Thyroid gland (tissue), 4 donors: ENCODE measurements at regions not wholly inside any gene's neighbourhood (a gene's known extent, or its start where the extent isn't known, plus 50 kb on each side); places are given as distances from the start of the nearest gene placed in this dataset.

ENCODE experiments used
- POLR2A ChIP-seq, 2 donors: fragments of 450-650 bp; IDR thresholded peaks; one replicate each; pipeline ENCODE4 v1.6.1; 2017; ENCODE audit warnings: antibody characterized with exemption in 2 of 2, mild to moderate bottlenecking in 2 of 2, moderate library complexity in 1 of 2
- TF ChIP-seq, protein P1 (sequence below), 6 experiments: fragments of 200-600 bp in 3 of 6; fragments of 450-650 bp in 3 of 6; sonication (generic) in 3 of 6; IDR thresholded peaks; one replicate each; pipeline ENCODE4 v1.5.1; 2016 to 2019; ENCODE audit warnings: antibody characterized with exemption in 6 of 6, mild to moderate bottlenecking in 2 of 6, inconsistent platforms in 1 of 6, moderate library complexity in 1 of 6

DNA sequence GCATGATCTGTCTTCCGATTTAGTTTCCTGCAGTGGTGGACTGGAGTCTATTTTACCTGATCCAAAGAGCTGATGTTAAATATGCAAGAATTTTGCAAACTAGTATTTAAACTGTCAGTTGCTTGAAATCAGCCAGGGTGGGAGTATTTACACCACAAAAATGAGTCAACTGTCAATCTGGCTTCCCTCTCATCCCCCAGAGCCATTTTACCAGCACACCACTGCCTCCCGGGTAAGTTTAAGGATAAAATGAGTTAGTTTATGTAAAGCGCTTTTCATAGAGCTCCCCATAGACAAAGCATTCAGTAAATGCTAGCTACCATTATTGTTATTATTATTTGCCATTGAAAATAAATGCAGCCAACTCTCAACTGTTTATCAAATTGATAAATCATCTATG is 106.3 kb upstream of the FRMD6 start:
- no peak for TF ChIP-seq POLR2A (IDR thresholded peaks at IDR 0.05)
- TF ChIP-seq, protein P1, sequence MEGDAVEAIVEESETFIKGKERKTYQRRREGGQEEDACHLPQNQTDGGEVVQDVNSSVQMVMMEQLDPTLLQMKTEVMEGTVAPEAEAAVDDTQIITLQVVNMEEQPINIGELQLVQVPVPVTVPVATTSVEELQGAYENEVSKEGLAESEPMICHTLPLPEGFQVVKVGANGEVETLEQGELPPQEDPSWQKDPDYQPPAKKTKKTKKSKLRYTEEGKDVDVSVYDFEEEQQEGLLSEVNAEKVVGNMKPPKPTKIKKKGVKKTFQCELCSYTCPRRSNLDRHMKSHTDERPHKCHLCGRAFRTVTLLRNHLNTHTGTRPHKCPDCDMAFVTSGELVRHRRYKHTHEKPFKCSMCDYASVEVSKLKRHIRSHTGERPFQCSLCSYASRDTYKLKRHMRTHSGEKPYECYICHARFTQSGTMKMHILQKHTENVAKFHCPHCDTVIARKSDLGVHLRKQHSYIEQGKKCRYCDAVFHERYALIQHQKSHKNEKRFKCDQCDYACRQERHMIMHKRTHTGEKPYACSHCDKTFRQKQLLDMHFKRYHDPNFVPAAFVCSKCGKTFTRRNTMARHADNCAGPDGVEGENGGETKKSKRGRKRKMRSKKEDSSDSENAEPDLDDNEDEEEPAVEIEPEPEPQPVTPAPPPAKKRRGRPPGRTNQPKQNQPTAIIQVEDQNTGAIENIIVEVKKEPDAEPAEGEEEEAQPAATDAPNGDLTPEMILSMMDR (IDR thresholded peaks at IDR 0.05): no peak
